IPS DF 19.7 (cell line): ENCODE measurements at regions not wholly inside any gene's neighbourhood (a gene's known extent, or its start where the extent isn't known, plus 50 kb on each side); places are given as distances from the start of the nearest gene placed in this dataset.

Experiments used
- DNase-seq: peaks from one replicate; pipeline ENCODE4 v3.0.0-alpha.2; 2013; ENCODE audit warnings: low read depth, low spot score

- no peak for DNase-seq
Observed at GRCh38 chr2:5953525-5953924, 261.3 kb downstream of the SOX11 start.

GRCh38 chr2:5954509-5954908, 262.3 kb downstream of the SOX11 start:
- DNase-seq: no peak

GRCh38 chr2:5955921-5956320, 263.7 kb downstream of the SOX11 start:
- DNase-seq: no peak

- no peak for DNase-seq
Observed at GRCh38 chr2:5959836-5960820, 267.9 kb downstream of the SOX11 start.

- no peak for DNase-seq
Observed at GRCh38 chr2:5967506-5967905, 275.3 kb downstream of the SOX11 start.

GRCh38 chr2:5969303-5969702, 277.1 kb downstream of the SOX11 start:
- no peak for DNase-seq

- no peak for DNase-seq
Observed at GRCh38 chr2:5970347-5970746, 278.2 kb downstream of the SOX11 start.

GRCh38 chr2:5974477-5974876, 282.3 kb downstream of the SOX11 start:
- DNase-seq: no peak

- no peak for DNase-seq
Observed at GRCh38 chr2:5975401-5975800, 283.2 kb downstream of the SOX11 start.

- no peak for DNase-seq
Observed at GRCh38 chr2:5976531-5977065, 284.4 kb downstream of the SOX11 start.

GRCh38 chr2:5977477-5977876, 285.3 kb downstream of the SOX11 start:
- DNase-seq: no peak

GRCh38 chr2:5978131-5978751, 286.1 kb downstream of the SOX11 start:
- DNase-seq: no peak

GRCh38 chr2:5980450-5981190, 288.4 kb downstream of the SOX11 start:
- DNase-seq: no peak

GRCh38 chr2:5982193-5982902, 290.2 kb downstream of the SOX11 start:
- DNase-seq: no peak

GRCh38 chr2:5982903-5983265, 290.7 kb downstream of the SOX11 start:
- DNase-seq: no peak

- DNase-seq: no peak
Observed at GRCh38 chr2:5983511-5984272, 291.5 kb downstream of the SOX11 start.

- no peak for DNase-seq
Observed at GRCh38 chr2:5984273-5984655, 292.1 kb downstream of the SOX11 start.

GRCh38 chr2:5984946-5985345, 292.8 kb downstream of the SOX11 start:
- no peak for DNase-seq

- DNase-seq: no peak
Observed at GRCh38 chr2:5985536-5986385, 293.6 kb downstream of the SOX11 start.
